GM23338 (cell line): ENCODE measurements at regions not wholly inside any gene's neighbourhood (a gene's known extent, or its start where the extent isn't known, plus 50 kb on each side); places are given as distances from the start of the nearest gene placed in this dataset.

Experiments used
- CTCF ChIP-seq, 2 experiments: fragments of 200-600 bp in 1 of 2; sonication (generic) in 1 of 2; conservative IDR thresholded peaks; 2 replicates each; pipeline versions ENCODE4 v1.5.1 to v1.6.1; 2016 to 2017; ENCODE audit warnings: antibody characterized with exemption in 2 of 2, low read depth in 2 of 2, mild to moderate bottlenecking in 2 of 2, moderate library complexity in 1 of 2
- EZH2 ChIP-seq: fragments of 200-600 bp; sonication (generic); IDR thresholded peaks from one replicate; pipeline ENCODE4 v1.8.0; 2017; ENCODE audit warnings: antibody characterized with exemption, mild to moderate bottlenecking, low read depth; ENCODE audit not compliant: unreplicated experiment
- POLR2AphosphoS5 ChIP-seq: IDR thresholded peaks from 2 replicates; pipeline ENCODE4 v1.6.1; 2016; ENCODE audit warnings: antibody characterized with exemption, low read depth

GRCh38 chr6:121651420-121651819 lies 216.0 kb downstream of the GJA1 start:
- TF ChIP-seq CTCF (conservative IDR thresholded peaks at IDR 0.05; ENCODE audit: low read depth in 2 of 2): no peak
- no peak for TF ChIP-seq EZH2
- no peak for TF ChIP-seq POLR2AphosphoS5
